Gastroesophageal sphincter (tissue), 3 donors: ENCODE measurements at regions not wholly inside any gene's neighbourhood (a gene's known extent, or its start where the extent isn't known, plus 50 kb on each side); places are given as distances from the start of the nearest gene placed in this dataset.

ENCODE experiments used
- CTCF ChIP-seq, 4 experiments: fragments of 200-600 bp in 2 of 4; fragments of 450-650 bp in 2 of 4; sonication (generic) in 1 of 4; IDR thresholded peaks; one replicate each; pipeline ENCODE4 v1.5.1; 2017 to 2019; ENCODE audit warnings: antibody characterized with exemption in 4 of 4, mild to moderate bottlenecking in 2 of 4, moderate library complexity in 2 of 4
- EP300 ChIP-seq: sonication (generic); formaldehyde crosslinking; IDR thresholded peaks from one replicate; pipeline ENCODE4 v1.6.1; 2017; ENCODE audit warnings: antibody characterized with exemption, mild to moderate bottlenecking
- POLR2A ChIP-seq, 2 donors: fragments of 450-650 bp; IDR thresholded peaks; one replicate each; pipeline ENCODE4 v1.6.1; 2017; ENCODE audit warnings: antibody characterized with exemption in 2 of 2, mild to moderate bottlenecking in 2 of 2, moderate library complexity in 1 of 2
- POLR2AphosphoS5 ChIP-seq: sonication (generic); formaldehyde crosslinking; IDR thresholded peaks from one replicate; pipeline ENCODE4 v1.6.1; 2017; ENCODE audit warnings: antibody characterized with exemption

GRCh38 chr13:29677627-29678026 is 82.1 kb upstream of the SLC7A1 start:
- TF ChIP-seq CTCF (IDR thresholded peaks at IDR 0.05): no peak
- no peak for TF ChIP-seq POLR2A (IDR thresholded peaks at IDR 0.05)
- no peak for TF ChIP-seq POLR2AphosphoS5
- TF ChIP-seq EP300: no peak
